Gastrocnemius medialis (tissue), 4 donors: ENCODE measurements at regions not wholly inside any gene's neighbourhood (a gene's known extent, or its start where the extent isn't known, plus 50 kb on each side); places are given as distances from the start of the nearest gene placed in this dataset.
"Not testable (repeated sequence)": the region's sequence is repeated elsewhere in the genome, so short reads cannot be mapped to it uniquely, and the experiment has no call there.

Experiments used
- ATAC-seq, 2 donors: fragments of 150-250 bp; one replicate each; pipeline ENCODE4 v1.9.1; 2016
- DNase-seq, 2 donors: peaks; one replicate each; pipeline ENCODE4 v3.0.0-alpha.2; 2019
- H3K27ac ChIP-seq, 4 donors: fragments of 200-600 bp; sonication (generic); 1 replicate in 1 of 4; 2 replicates in 3 of 4; pipeline ENCODE4 v1.5.1; 2016 to 2018; ENCODE audit warnings: mild to moderate bottlenecking in 2 of 4, moderate library complexity in 1 of 4
- H3K27me3 ChIP-seq, 3 donors: fragments of 200-600 bp; sonication (generic) in 2 of 3; 1 replicate in 1 of 3; 2 replicates in 2 of 3; pipeline versions ENCODE4 v1.5.1 to v1.6.0; 2016 to 2019; ENCODE audit warnings: mild to moderate bottlenecking in 1 of 3, moderate library complexity in 1 of 3
- H3K36me3 ChIP-seq, 2 donors: fragments of 200-600 bp; sonication (generic) in 1 of 2; one replicate each; pipeline ENCODE4 v1.5.1; 2017 to 2018
- H3K4me1 ChIP-seq, 2 donors: fragments of 200-600 bp; sonication (generic) in 1 of 2; one replicate each; pipeline ENCODE4 v1.5.1; 2016 to 2017; ENCODE audit warnings: mild to moderate bottlenecking in 2 of 2
- H3K4me3 ChIP-seq, 4 donors: fragments of 200-600 bp; sonication (generic) in 3 of 4; 1 replicate in 1 of 4; 2 replicates in 3 of 4; pipeline ENCODE4 v1.5.1; 2016 to 2019; ENCODE audit warnings: mild to moderate bottlenecking in 2 of 4
- H3K9me3 ChIP-seq, 3 donors: fragments of 200-600 bp; sonication (generic) in 2 of 3; 1 replicate in 1 of 3; 2 replicates in 2 of 3; pipeline ENCODE4 v1.5.1; 2016 to 2019
- POLR2A ChIP-seq, 2 donors: fragments of 450-650 bp; IDR thresholded peaks; one replicate each; pipeline ENCODE4 v1.6.1; 2017; ENCODE audit warnings: antibody characterized with exemption in 2 of 2, mild to moderate bottlenecking in 2 of 2, moderate library complexity in 2 of 2
- in situ Hi-C, 4 donors: fragments of 200-750 bp; cut with MboI; loops; one replicate each; pipeline versions ENCODE4 v1.15.0 to v1.8.0; 2017; ENCODE audit warnings: low sequenced_read_pairs in 4 of 4
- intact Hi-C: fragments of 100-400 bp; cut with DNase I; formaldehyde crosslinking; loops from one replicate; pipeline ENCODE4 v1.15.1; 2023; ENCODE audit warnings: low total_unique reads
- TF ChIP-seq, protein P1 (sequence below), 5 experiments: fragments of 450-650 bp in 3 of 5; fragments of 200-600 bp in 2 of 5; sonication (generic) in 2 of 5; IDR thresholded peaks in 4 of 5; conservative IDR thresholded peaks in 1 of 5; 1 replicate in 4 of 5; 2 replicates in 1 of 5; pipeline ENCODE4 v1.5.1; 2016 to 2019; ENCODE audit warnings: antibody characterized with exemption in 5 of 5, mild to moderate bottlenecking in 3 of 5, moderate library complexity in 3 of 5

DNA sequence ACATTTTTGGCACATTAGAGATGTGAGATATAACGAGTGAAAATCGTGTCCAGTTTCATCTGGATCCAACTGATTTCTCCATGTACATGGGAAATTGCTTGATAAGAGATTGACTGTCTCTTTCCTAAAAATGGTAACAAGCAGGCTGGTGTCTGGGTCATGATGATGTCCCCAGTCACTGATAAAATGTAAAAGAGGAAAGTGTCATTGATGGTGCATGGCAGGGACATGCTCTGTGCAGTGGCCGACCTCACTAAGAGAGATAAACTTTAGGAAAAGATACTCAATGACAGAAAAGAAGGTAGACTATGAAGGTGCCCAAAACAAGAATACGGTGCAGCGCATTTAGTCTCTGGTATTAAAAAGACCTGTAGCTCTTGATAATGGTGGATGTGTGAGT lies 1517.5 kb downstream of the RPIA start:
- in situ Hi-C loops (no loop called here), intact Hi-C loops (no loop called here)
- H3K36me3 ChIP-seq: no peaks in the 10 kb centered on the region
- no peaks in the 10 kb centered on the region for H3K4me1 ChIP-seq
- no peak for ATAC-seq
- no peak for DNase-seq
- no peak overlapping the region for H3K4me3 ChIP-seq
- TF ChIP-seq, protein P1, sequence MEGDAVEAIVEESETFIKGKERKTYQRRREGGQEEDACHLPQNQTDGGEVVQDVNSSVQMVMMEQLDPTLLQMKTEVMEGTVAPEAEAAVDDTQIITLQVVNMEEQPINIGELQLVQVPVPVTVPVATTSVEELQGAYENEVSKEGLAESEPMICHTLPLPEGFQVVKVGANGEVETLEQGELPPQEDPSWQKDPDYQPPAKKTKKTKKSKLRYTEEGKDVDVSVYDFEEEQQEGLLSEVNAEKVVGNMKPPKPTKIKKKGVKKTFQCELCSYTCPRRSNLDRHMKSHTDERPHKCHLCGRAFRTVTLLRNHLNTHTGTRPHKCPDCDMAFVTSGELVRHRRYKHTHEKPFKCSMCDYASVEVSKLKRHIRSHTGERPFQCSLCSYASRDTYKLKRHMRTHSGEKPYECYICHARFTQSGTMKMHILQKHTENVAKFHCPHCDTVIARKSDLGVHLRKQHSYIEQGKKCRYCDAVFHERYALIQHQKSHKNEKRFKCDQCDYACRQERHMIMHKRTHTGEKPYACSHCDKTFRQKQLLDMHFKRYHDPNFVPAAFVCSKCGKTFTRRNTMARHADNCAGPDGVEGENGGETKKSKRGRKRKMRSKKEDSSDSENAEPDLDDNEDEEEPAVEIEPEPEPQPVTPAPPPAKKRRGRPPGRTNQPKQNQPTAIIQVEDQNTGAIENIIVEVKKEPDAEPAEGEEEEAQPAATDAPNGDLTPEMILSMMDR (IDR thresholded peaks at IDR 0.05 in 4 of 5, conservative IDR thresholded peaks at IDR 0.05 in 1 of 5): no peak
- TF ChIP-seq POLR2A (IDR thresholded peaks at IDR 0.05): no peak
- H3K27me3 ChIP-seq: no peaks in the 10 kb centered on the region
- no peak overlapping the region for H3K27ac ChIP-seq
- H3K9me3 ChIP-seq: no peaks in the 10 kb centered on the region

DNA sequence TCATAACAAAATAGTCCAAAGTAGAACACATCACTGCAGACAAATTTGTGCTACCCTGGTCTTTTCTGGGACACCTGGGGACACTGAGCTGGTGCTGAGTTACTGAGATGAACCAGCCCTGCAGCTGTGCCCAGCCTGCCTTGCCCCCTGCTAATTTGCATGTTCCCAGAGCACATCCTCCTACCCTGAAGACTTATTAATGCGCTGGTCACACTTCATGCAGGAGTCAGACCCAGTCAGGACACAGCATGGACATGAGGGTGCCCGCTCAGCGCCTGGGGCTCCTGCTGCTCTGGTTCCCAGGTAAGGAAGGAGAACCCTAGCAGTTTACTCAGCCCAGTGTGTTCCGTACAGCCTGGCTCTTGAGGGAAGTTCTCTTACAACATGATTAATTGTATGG lies 1518.3 kb downstream of the RPIA start:
- no peak for TF ChIP-seq POLR2A (IDR thresholded peaks at IDR 0.05)
- TF ChIP-seq, protein P1 (IDR thresholded peaks at IDR 0.05 in 4 of 5, conservative IDR thresholded peaks at IDR 0.05 in 1 of 5): no peak
- no peaks in the 10 kb centered on the region for H3K27me3 ChIP-seq
- no peak for ATAC-seq
- no peaks in the 10 kb centered on the region for H3K4me1 ChIP-seq
- DNase-seq: no peak
- in situ Hi-C loops: no loop called here
- H3K36me3 ChIP-seq: no peaks in the 10 kb centered on the region
- intact Hi-C loops: no loop called here
- H3K27ac ChIP-seq: no peak overlapping the region
- no peaks in the 10 kb centered on the region for H3K9me3 ChIP-seq
- H3K4me3 ChIP-seq: no peak overlapping the region

DNA sequence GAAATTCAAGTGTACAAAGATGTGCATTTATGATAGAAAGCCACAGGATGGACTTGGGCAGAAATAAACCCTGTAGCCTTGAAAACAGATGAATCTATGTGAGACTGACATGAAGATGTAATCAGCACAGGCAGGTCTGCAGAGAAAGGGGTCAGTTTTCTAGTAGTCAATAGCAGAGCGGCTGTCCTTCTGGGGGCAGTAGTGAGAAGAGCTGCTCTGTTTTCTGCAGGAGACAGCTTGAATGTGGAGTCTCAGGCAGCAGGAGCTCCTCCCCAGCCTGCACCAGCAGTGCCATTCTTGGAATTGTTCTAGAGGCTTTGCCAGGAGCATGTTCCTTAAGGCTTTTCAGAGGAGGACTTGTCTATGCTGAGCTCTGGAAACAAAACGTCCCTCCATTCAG lies 1524.4 kb downstream of the RPIA start:
- DNase-seq, ATAC-seq, H3K27ac ChIP-seq, in situ Hi-C loops, H3K4me1 ChIP-seq, H3K9me3 ChIP-seq, H3K27me3 ChIP-seq, H3K4me3 ChIP-seq, H3K36me3 ChIP-seq, intact Hi-C loops: not testable (repeated sequence)

DNA sequence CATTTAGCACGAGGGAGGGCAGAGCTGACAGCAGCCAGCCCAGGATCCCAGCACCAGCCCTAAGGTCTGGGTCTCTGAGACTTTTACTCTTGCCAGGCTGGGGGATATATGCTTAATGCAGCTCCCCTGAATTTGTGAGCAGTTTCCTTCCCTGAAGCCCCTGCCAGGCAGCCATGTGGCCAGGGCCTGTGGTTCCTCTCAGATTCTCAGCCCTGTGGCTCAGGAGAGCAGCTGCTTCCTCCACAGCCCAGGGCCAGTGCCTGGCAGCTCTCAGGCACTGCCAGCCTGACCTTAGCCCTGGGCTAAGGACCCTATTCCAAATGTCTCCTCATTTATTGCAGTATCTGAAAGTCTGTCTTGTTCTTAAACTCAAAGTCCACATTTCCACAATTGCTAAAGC lies 1525.3 kb downstream of the RPIA start:
- H3K36me3 ChIP-seq, H3K9me3 ChIP-seq, intact Hi-C loops, in situ Hi-C loops, H3K4me1 ChIP-seq, H3K4me3 ChIP-seq, H3K27ac ChIP-seq, ATAC-seq, DNase-seq, H3K27me3 ChIP-seq: not testable (repeated sequence)

DNA sequence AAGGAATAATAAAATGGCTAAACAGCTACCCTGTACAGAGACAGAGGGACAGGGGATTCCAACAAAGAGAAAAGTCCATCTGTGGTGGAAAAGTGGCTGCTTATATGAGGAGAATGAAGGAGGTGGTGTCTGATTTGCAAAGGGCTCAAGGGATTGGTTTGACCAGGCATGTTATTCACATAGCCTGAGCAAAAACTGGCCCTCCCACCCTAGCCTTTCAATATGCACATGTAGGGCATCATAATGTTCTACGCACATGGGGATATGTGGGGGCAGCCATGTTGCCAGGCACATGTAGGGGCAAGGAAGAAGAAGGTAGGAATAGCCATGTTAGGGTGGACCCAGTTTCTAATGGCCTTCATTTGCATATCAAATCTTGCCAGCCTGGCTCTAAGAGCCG lies 1527.1 kb downstream of the RPIA start:
- H3K27me3 ChIP-seq, H3K4me3 ChIP-seq, H3K4me1 ChIP-seq, intact Hi-C loops, H3K27ac ChIP-seq, DNase-seq, in situ Hi-C loops, ATAC-seq, H3K36me3 ChIP-seq, H3K9me3 ChIP-seq: not testable (repeated sequence)

DNA sequence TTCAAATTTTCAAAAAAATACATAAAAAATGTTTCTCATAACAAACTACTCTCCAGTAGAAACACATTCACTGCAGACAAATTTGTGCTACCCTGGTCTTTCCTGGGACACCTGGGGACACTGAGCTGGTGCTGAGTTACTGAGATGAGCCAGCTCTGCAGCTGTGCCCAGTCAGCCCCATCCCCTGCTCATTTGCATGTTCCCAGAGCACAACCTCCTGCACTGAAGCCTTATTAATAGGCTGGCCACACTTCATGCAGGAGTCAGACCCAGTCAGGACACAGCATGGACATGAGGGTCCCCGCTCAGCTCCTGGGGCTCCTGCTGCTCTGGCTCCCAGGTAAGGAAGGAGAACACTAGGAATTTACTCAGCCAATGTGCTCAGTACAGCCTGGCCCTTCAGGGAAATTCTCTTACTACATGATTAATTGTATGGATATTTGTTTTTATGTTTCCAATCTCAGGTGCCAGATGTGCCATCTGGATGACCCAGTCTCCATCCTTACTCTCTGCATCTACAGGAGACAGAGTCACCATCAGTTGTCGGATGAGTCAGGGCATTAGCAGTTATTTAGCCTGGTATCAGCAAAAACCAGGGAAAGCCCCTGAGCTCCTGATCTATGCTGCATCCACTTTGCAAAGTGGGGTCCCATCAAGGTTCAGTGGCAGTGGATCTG lies 1529.3 kb downstream of the RPIA start:
- H3K4me1 ChIP-seq, intact Hi-C loops, DNase-seq, in situ Hi-C loops, H3K36me3 ChIP-seq, ATAC-seq, H3K4me3 ChIP-seq, H3K9me3 ChIP-seq, H3K27ac ChIP-seq, H3K27me3 ChIP-seq: not testable (repeated sequence)

DNA sequence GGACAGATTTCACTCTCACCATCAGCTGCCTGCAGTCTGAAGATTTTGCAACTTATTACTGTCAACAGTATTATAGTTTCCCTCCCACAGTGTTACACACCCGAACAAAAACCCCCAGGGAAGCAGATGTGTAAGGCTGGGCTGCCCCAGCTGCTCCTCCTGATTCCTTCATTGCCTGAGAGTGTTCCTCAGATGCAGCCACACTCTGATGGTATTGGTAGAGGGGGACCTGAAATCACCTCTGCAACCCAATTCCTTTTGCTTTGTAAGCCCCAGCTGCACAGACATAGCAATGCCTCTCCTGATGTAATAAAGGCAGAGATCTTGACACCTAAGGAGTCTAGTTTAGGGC lies 1529.8 kb downstream of the RPIA start:
- no peak for DNase-seq
- Histone ChIP-seq H3K4me3 (no peak overlapping the region), H3K27ac (no peak overlapping the region), H3K36me3 (no peaks in the 10 kb centered on the region), H3K27me3 (no peaks in the 10 kb centered on the region), H3K4me1 (no peaks in the 10 kb centered on the region), H3K9me3 (no peaks in the 10 kb centered on the region)
- no peak for ATAC-seq
- no peak for TF ChIP-seq POLR2A (IDR thresholded peaks at IDR 0.05)
- TF ChIP-seq, protein P1 (IDR thresholded peaks at IDR 0.05 in 4 of 5, conservative IDR thresholded peaks at IDR 0.05 in 1 of 5): no peak
- in situ Hi-C loops: no loop called here
- intact Hi-C loops: no loop called here

DNA sequence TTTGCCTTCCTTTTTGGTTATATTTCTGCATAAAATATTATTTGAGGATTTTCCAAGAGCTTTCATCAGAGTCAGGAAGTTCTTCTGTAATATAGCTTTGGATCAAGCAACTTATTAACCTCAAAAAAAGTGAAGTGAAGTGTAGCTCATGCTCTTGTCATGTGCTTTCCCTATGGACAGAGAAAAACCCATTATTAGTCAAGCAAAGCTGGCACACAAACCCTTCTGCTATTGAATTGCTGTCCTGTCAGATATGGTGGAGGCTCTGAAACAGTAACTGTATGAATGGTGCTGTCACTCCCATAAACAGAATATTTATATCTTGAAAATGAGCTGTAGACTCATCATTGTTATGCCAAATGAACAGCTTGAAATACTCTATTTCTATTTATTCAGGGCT lies 1533.3 kb downstream of the RPIA start:
- intact Hi-C loops, H3K27me3 ChIP-seq, H3K4me3 ChIP-seq, H3K36me3 ChIP-seq, H3K27ac ChIP-seq, ATAC-seq, DNase-seq, in situ Hi-C loops, H3K9me3 ChIP-seq, H3K4me1 ChIP-seq: not testable (repeated sequence)

DNA sequence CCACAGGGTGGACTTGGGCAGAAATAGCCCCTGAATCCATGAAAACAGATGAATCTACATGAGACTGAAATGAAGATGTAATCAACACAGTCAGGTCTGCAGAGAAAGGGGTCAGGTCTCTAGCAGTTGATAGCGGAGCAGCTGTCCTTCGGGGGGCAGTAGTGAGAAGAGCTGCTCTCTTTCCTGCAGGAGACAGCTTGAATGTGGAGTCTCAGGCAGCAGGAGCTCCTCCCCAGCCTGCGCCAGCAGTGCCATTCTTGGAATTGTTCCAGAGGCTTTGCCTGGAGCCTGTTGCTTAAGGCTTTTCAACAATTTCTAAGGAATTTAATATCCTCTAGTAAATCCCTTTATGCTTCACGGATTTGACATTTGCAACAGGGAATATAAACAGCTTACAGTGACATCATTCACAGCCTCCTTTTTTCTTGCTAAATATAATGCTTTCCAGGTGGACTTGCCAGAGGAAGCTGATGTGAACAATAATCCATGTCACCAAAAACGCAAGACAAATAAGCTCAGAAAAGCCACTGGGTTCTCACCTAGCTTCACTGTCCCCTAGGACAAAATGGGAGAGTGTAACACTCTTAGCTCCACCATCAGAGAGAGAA lies 1535.1 kb downstream of the RPIA start:
- ATAC-seq, H3K4me1 ChIP-seq, H3K27me3 ChIP-seq, in situ Hi-C loops, H3K9me3 ChIP-seq, H3K4me3 ChIP-seq, intact Hi-C loops, DNase-seq, H3K27ac ChIP-seq, H3K36me3 ChIP-seq: not testable (repeated sequence)
